A673 (cell line): ENCODE measurements at regions not wholly inside any gene's neighbourhood (a gene's known extent, or its start where the extent isn't known, plus 50 kb on each side); places are given as distances from the start of the nearest gene placed in this dataset.

Experiments used
- BruUV-seq: library from RNA; stranded (reverse); fragments of 400-500 nt; replicated peaks from 2 replicates; lab custom pipeline; 2021; lab: Mats Ljungman, UMichigan
- CTCF ChIA-PET: fragments of 300-600 bp; sonication (Branson Sonifier 250); formaldehyde crosslinking; loops from one replicate; lab custom pipeline; 2022; ENCODE audit warnings: antibody characterized with exemption; lab: Charles Lee
- POLR2A ChIA-PET: fragments of 300-600 bp; sonication (Branson Sonifier 250); formaldehyde crosslinking; loops from one replicate; lab custom pipeline; 2022; ENCODE audit warnings: antibody characterized with exemption; ENCODE audit not compliant: low non-redundant PET; lab: Charles Lee
- DNase-seq: peaks from one replicate; pipeline ENCODE4 v3.0.0-alpha.2; 2015; ENCODE audit warnings: low spot score
- H3K27ac ChIP-seq: fragments of 200-600 bp; sonication (generic); 2 replicates; pipeline ENCODE4 v1.5.1; 2016; ENCODE audit warnings: mixed run types, low read depth, mild to moderate bottlenecking, mixed read lengths, antibody characterized with exemption, low read length; ENCODE audit not compliant: poor library complexity, severe bottlenecking
- H3K27me3 ChIP-seq: fragments of 200-600 bp; sonication (generic); replicated peaks from 2 replicates; pipeline ENCODE4 v1.6.1; 2017; ENCODE audit warnings: mixed run types, low read depth, mild to moderate bottlenecking, mixed read lengths, antibody characterized with exemption, low read length; ENCODE audit not compliant: insufficient read depth, poor library complexity
- H3K36me3 ChIP-seq: fragments of 200-600 bp; sonication (generic); 2 replicates; pipeline ENCODE4 v1.6.1; 2016; ENCODE audit warnings: mixed run types, mild to moderate bottlenecking, mixed read lengths, antibody characterized with exemption, low read length; ENCODE audit not compliant: insufficient read depth, poor library complexity, severe bottlenecking
- H3K4me1 ChIP-seq: fragments of 200-600 bp; sonication (generic); 2 replicates; pipeline ENCODE4 v1.6.1; 2017; ENCODE audit warnings: mixed run types, mild to moderate bottlenecking, mixed read lengths, antibody characterized with exemption, low read length; ENCODE audit not compliant: insufficient read depth, poor library complexity, severe bottlenecking
- H3K4me3 ChIP-seq: fragments of 200-600 bp; sonication (generic); 2 replicates; pipeline ENCODE4 v1.5.1; 2016; ENCODE audit warnings: low read depth, mixed run types, mild to moderate bottlenecking, mixed read lengths, low read length; ENCODE audit not compliant: poor library complexity, severe bottlenecking
- H3K9me3 ChIP-seq: fragments of 200-600 bp; sonication (generic); 2 replicates; pipeline ENCODE4 v1.6.1; 2016; ENCODE audit warnings: mixed run types, low read depth, mild to moderate bottlenecking, mixed read lengths, antibody characterized with exemption, low read length; ENCODE audit not compliant: poor library complexity, severe bottlenecking
- EZH2 ChIP-seq: fragments of 200-600 bp; sonication (generic); IDR thresholded peaks from 2 replicates; pipeline ENCODE4 v1.6.1; 2017; ENCODE audit warnings: borderline replicate concordance, low read depth, mild to moderate bottlenecking, mixed read lengths, antibody characterized with exemption, low read length; ENCODE audit not compliant: poor library complexity, severe bottlenecking
- intact Hi-C: fragments of 100-400 bp; cut with micrococcal nuclease; formaldehyde crosslinking; loops from one replicate; pipeline ENCODE4 v1.10.0; 2022; ENCODE audit not compliant: unreplicated experiment
- TF ChIP-seq, protein P1 (sequence below): fragments of 300-800, 200-600 bp; sonication (generic); conservative IDR thresholded peaks from 2 replicates; pipeline ENCODE4 v1.5.1; 2017; ENCODE audit warnings: low read depth, mild to moderate bottlenecking, antibody characterized with exemption, low read length, moderate library complexity, mixed read lengths

GRCh38 chr9:106076711-106077110 is 382.4 kb downstream of the TMEM38B start:
- H3K27ac ChIP-seq: no peak overlapping the region
- H3K9me3 ChIP-seq: peaks cover 6% of the 10 kb centered on the region
- no peaks in the 10 kb centered on the region for H3K4me1 ChIP-seq
- BruUV-seq: no TSS peak
- no peaks in the 10 kb centered on the region for H3K36me3 ChIP-seq
- H3K27me3 ChIP-seq: no peaks in the 10 kb centered on the region
- intact Hi-C loops: no loop called here
- H3K4me3 ChIP-seq: no peak overlapping the region
- CTCF ChIA-PET: no interaction called here
- POLR2A ChIA-PET: no interaction called here
- no peak for TF ChIP-seq EZH2
- TF ChIP-seq, protein P1, sequence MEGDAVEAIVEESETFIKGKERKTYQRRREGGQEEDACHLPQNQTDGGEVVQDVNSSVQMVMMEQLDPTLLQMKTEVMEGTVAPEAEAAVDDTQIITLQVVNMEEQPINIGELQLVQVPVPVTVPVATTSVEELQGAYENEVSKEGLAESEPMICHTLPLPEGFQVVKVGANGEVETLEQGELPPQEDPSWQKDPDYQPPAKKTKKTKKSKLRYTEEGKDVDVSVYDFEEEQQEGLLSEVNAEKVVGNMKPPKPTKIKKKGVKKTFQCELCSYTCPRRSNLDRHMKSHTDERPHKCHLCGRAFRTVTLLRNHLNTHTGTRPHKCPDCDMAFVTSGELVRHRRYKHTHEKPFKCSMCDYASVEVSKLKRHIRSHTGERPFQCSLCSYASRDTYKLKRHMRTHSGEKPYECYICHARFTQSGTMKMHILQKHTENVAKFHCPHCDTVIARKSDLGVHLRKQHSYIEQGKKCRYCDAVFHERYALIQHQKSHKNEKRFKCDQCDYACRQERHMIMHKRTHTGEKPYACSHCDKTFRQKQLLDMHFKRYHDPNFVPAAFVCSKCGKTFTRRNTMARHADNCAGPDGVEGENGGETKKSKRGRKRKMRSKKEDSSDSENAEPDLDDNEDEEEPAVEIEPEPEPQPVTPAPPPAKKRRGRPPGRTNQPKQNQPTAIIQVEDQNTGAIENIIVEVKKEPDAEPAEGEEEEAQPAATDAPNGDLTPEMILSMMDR: no peak
- DNase-seq: no peak

- BruUV-seq: no TSS peak
- no peaks in the 10 kb centered on the region for H3K27me3 ChIP-seq
- no peak for DNase-seq
- TF ChIP-seq, protein P1: no peak
- no peak for TF ChIP-seq EZH2
- H3K4me1 ChIP-seq: no peaks in the 10 kb centered on the region
- H3K27ac ChIP-seq: no peak overlapping the region
- ChIA-PET CTCF (interaction anchor here (0.5 kb wide), 1 partner anchor 785 kb away, joined by 3 read pairs; no protein-coding TSS in a partner anchor), POLR2A (no interaction called here)
- intact Hi-C loops: no loop called here
- H3K4me3 ChIP-seq: no peak overlapping the region
- peaks cover 6% of the 10 kb centered on the region for H3K9me3 ChIP-seq
- no peaks in the 10 kb centered on the region for H3K36me3 ChIP-seq
Observed at GRCh38 chr9:106077731-106078130, 383.4 kb downstream of the TMEM38B start.

GRCh38 chr9:106082621-106083020 is 388.3 kb downstream of the TMEM38B start:
- intact Hi-C loops: no loop called here
- Histone ChIP-seq H3K36me3 (no peaks in the 10 kb centered on the region), H3K4me3 (no peak overlapping the region), H3K9me3 (no peaks in the 10 kb centered on the region), H3K27ac (no peak overlapping the region), H3K27me3 (no peaks in the 10 kb centered on the region), H3K4me1 (no peaks in the 10 kb centered on the region)
- ChIA-PET CTCF (no interaction called here), POLR2A (no interaction called here)
- DNase-seq: no peak
- BruUV-seq: no TSS peak
- TF ChIP-seq, protein P1: no peak
- TF ChIP-seq EZH2: no peak
